Smooth muscle cell of the brain vasculature (primary cell): ENCODE measurements at regions not wholly inside any gene's neighbourhood (a gene's known extent, or its start where the extent isn't known, plus 50 kb on each side); places are given as distances from the start of the nearest gene placed in this dataset.

ENCODE experiments used
- DNase-seq: peaks from one replicate; pipeline ENCODE4 v3.0.0-alpha.2; 2012; ENCODE audit warnings: low read depth, low spot score

DNA sequence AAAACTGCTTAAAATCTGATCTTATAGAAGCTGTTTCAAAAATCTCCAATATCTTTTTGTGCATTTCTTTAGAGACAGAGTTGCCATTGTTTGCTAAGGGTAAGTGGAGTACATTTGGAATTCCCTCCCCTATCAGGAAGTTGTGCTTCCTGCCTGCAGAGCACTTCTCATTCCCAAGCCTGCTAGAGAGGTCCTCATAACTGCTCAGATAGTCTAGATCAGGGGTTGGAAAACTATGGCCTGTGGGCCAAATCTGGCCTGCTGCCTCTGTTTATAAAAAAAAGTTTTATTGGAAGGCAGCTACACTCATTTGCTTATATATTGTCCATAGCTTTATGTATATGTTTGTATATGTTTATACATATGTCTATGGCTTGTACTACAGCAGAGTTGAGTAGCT lies 333.7 kb upstream of the PROK2 start:
- DNase-seq: no peak

DNA sequence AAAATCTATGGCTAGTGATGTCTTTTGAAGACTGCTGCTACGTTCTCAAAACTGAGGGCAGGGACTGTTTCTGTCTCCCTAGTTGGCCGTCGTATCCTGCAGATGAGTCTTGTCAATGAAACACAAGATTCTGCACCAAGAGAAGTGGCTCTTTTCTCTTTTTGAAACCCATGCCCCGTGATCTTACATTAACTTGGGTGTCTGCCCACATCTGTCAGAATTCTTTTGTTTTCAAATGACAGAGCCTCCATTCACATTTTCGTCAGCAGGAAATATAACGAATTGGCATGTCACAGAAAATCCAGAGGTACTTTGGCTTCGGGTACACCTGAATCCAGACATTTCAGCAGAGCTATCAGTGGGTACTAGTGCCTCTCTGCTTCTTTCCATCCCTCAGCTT lies 331.3 kb upstream of the PROK2 start:
- no peak for DNase-seq

- DNase-seq: no peak
Measured at GRCh38 chr3:72115307-72115706, 330.4 kb upstream of the PROK2 start.

DNA sequence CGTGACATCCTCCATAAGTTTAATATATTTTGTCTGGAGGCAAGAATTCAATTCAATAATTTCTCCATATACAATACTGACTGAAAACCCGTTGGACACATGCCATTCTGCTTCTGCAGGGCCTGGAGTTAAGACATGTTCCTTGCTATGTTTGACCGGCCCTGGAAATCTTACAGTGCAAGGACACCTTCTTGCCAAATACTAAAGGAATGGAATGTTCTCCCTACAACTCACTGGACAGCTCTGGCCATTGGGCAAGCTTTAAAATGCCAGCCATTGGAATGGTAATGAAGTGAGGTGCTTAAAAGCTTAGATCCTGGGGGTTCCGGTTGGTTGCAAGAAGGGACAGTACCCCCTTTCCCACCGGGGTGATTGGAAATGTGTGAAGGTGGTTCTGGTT lies 329.8 kb upstream of the PROK2 start:
- DNase-seq: no peak

GRCh38 chr3:72113964-72114363 lies 329.0 kb upstream of the PROK2 start:
- DNase-seq: no peak

DNA sequence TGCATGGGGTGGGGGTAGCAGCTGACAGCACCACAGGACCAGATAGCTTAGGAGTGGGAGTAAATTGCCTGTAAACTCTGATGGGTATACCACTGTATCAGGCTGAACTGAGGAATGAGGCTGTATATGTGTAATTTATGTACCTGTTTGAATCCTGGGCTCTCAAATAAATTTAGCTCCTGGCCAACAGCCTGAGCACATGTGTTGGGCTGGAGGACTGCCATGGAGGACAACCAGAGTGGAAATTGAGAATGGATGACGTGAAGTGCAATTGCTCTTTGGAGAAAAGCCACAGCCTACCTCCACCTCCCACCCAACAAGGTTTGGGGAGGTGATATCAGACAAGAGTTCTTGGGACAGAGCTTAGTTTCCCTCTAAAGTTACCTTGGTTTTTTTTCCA lies 328.6 kb upstream of the PROK2 start:
- DNase-seq: no peak

- DNase-seq: no peak
Measured at GRCh38 chr3:72112435-72112834, 327.5 kb upstream of the PROK2 start.

DNA sequence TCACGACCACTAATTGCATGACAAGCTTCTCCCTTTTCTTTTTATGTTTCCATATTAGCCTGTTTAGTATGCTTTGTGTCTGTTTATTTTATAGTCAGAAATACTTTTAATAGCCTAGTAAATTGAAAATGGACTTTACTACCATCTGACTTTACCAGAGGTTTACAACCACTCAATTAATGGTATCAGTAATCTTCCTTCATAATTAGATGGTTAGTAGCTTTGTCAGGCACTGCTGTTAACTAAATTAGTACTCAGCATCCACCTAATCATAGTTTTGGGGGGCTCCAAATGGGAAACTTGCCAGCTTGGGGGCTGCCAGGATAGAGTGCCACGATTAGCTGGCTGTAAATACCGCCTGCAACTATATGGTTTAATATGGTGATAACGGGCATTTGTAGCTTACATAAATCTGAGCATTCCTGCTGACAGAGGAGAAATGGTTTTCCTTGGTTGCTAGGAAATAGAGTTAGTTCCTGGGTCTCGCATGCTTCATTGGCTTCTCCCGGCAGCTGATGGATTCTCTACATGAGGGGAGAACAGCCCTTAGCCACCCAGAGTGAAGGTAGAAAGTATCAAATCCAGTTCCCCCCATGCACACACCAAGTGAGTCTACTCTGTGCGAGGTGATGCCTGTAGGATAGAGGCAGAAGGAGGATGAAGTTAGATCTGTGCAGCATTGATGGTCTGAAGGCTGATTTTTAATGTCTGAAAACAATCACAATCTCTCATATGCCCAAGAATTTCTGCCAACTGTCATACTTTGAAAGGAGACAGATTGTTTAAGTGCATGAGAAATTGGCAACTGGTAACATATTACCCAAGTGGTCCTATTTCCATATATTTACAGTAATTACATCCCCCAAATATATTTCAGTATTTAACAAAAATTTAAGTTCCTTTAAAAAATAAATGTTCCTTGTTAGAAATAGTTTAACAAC lies 326.6 kb upstream of the PROK2 start:
- DNase-seq: no peak

GRCh38 chr3:72109327-72110259 lies 324.6 kb upstream of the PROK2 start:
- no peak for DNase-seq

GRCh38 chr3:72105306-72105705 lies 320.4 kb upstream of the PROK2 start:
- no peak for DNase-seq

DNA sequence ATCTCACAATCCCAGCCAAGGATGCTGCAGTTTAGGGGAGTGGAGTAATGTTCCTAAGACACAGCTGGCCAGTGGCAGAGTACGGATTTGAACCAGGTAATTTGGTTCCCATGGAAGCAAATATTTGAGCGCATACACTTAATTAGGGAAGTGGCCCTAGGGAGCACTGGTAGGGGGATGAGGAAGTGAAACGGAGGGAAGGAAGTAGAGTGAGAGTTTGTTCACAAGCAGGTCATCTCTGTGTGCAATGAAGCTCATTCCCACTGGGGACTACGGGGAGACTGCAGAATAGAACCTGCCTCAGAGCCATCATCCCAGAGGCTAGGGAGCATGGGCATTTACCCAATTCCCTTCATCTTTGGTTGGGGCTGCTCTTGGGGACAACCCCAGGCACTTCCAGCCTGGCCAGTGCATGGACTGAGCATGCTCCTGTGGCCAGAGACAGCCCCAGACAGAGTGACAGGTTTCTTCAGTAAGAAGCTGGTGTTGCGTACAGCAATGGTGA lies 317.2 kb upstream of the PROK2 start:
- no peak for DNase-seq

DNA sequence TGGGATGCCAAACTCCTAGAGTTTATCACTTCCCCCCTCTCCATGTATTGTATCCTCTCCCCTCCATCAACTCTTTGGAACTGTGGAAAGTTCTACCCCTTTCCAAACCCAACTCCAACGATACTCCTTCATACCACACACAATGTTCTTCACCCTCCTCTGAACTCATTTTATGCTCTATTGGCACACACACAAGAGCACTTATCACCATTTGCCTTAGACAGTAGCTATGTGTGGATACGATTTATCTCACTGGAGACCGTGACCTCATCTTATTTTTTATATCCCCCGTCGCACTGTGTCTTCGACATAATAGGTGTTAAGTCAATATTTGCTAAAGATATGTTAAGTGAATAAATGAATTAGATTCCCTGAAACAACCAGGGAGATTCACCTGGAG lies 316.5 kb upstream of the PROK2 start:
- DNase-seq: no peak

- DNase-seq: peak; percentile 32
Measured at GRCh38 chr3:72100601-72101187, 315.7 kb upstream of the PROK2 start.

DNA sequence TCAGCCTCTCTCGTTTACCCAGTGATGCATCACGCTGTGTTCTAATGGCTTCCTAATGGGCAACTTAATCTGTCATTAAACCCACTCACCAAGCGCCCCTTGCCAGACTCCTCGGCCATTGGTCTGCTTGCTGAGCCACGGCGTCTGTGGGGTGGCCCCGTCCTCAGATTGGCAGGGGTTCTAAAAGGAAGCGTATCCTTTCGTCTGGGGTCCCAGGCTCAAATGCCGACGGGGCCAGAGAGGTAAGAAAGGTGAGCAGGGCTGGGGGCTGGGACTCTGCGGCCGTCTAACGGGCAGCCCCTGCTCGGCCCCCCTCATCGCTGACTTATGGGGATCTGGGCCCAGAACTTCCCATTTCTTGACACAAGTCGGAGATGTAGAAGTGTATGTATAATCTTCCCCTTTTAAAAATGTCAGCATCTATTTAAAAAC lies 315.1 kb upstream of the PROK2 start:
- DNase-seq: no peak

- no peak for DNase-seq
Measured at GRCh38 chr3:72099326-72100079, 314.6 kb upstream of the PROK2 start.

DNA sequence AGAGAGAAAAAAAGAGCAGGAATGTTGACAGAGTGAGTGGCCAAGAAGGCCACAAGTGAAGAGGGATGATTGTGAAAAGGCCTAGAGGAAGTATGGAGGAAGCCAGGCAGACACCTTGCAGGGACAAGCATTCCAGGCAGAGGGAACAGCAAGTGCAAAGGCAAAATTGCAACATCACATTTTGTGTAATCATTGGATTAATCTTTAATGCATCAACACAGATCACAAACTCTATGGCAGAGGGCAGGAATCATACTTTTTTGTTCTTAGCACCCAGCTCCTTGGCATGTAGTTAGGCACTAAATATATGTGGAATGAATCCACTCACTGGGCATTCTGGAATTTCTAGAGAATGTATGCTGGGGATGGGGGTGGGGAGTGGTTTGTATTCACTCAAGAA lies 312.1 kb upstream of the PROK2 start:
- no peak for DNase-seq

GRCh38 chr3:72095521-72095920 lies 310.6 kb upstream of the PROK2 start:
- DNase-seq: no peak

- DNase-seq: no peak
Measured at GRCh38 chr3:72093992-72094334, 309.0 kb upstream of the PROK2 start.

- DNase-seq: no peak
Measured at GRCh38 chr3:72093270-72093991, 308.5 kb upstream of the PROK2 start.

GRCh38 chr3:72092778-72093177 lies 307.8 kb upstream of the PROK2 start:
- no peak for DNase-seq
